ENCODE measurements at regions not wholly inside any gene's neighbourhood (a gene's known extent, or its start where the extent isn't known, plus 50 kb on each side); places are given as distances from the start of the nearest gene placed in this dataset.

DNA sequence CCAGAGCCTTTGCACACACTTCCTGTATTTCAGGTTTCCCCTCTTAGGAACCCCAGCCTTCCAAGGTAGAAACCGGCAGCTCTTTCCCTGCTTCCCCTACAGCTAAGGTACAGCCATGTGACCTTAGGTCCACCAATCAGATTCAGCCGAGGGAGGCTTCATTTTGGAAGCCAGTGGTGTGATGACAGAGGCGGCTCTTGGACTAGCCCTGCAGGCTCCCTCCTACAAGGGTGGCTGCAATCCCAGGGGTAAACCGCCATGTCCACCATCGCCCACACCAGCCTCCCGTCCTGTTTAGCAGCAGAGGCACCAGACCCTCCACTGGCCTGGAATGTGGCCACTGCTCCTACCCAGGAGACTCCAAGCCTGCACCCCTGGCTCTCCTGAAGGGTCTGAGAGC lies 65.6 kb downstream of the SERPINA3 start:
- Histone ChIP-seq H3K27me3 (ENCODE audit: control insufficient read depth in 4 of 4, insufficient read depth in 4 of 4, low read length in 3 of 4) (no peaks in the 10 kb centered on the region), H3K4me3 (ENCODE audit: low read depth in 1 of 3, low read length in 3 of 3) (no peak overlapping the region), H3K9ac (ENCODE audit: low read depth in 1 of 2, low read length in 2 of 2) (no peak overlapping the region), H3K9me3 (ENCODE audit: control insufficient read depth in 4 of 4, low read length in 3 of 4) (no peaks in the 10 kb centered on the region), H3K4me1 (ENCODE audit: control insufficient read depth in 4 of 4, insufficient read depth in 4 of 4, low read length in 3 of 4) (peaks cover 3 to 28% (median 26%) of the 10 kb centered on the region in 4 donors), H3K36me3 (ENCODE audit: control insufficient read depth in 4 of 4, insufficient read depth in 3 of 4, low read depth in 1 of 4, low read length in 3 of 4) (no peaks in the 10 kb centered on the region), H3K27ac (ENCODE audit: low read depth in 1 of 2, low read length in 2 of 2) (no peak overlapping the region)
- no peak for TF ChIP-seq JUND (IDR thresholded peaks at IDR 0.05)
- TF ChIP-seq FOXA2 (IDR thresholded peaks at IDR 0.05), result no peak
- TF ChIP-seq EGR1 (IDR thresholded peaks at IDR 0.05; ENCODE audit: low read depth in 2 of 2), result no peak
- TF ChIP-seq HNF4G (IDR thresholded peaks at IDR 0.05), result no peak
- TF ChIP-seq FOXA1 (IDR thresholded peaks at IDR 0.05), result no peak
- peak; percentile 23 for DNase-seq (ENCODE audit: low spot score)
- WGBS, result 90% methylated on average over 6 of the region's 6 CpGs

DNA sequence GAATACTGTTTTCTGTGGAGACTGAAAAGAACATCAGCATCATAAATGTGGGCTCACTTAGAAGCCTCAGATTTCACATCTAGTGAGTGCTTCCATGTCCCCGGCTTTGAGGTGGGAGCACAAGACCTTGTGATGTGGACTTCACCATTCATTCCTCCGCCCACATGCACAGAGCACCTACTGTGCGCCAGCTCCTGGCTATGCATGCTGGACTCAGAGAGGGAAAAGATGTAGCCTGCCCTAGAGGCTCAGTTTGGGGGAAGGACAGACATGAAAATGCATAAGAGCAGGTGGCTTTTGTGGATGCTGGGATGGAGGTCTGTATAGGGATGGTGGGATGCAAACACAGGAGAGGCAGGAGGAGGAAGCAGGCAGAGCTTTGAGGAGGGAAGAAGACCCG lies 65.0 kb downstream of the SERPINA3 start:
- Histone ChIP-seq H3K4me3 (ENCODE audit: low read depth in 1 of 3, low read length in 3 of 3) (no peak overlapping the region), H3K27me3 (ENCODE audit: control insufficient read depth in 4 of 4, insufficient read depth in 4 of 4, low read length in 3 of 4) (no peaks in the 10 kb centered on the region), H3K9ac (ENCODE audit: low read depth in 1 of 2, low read length in 2 of 2) (no peak overlapping the region), H3K27ac (ENCODE audit: low read depth in 1 of 2, low read length in 2 of 2) (no peak overlapping the region), H3K36me3 (ENCODE audit: control insufficient read depth in 4 of 4, insufficient read depth in 3 of 4, low read depth in 1 of 4, low read length in 3 of 4) (no peaks in the 10 kb centered on the region), H3K9me3 (ENCODE audit: control insufficient read depth in 4 of 4, low read length in 3 of 4) (no peaks in the 10 kb centered on the region), H3K4me1 (ENCODE audit: control insufficient read depth in 4 of 4, insufficient read depth in 4 of 4, low read length in 3 of 4) (peaks cover 3 to 34% (median 31%) of the 10 kb centered on the region in 4 donors)
- TF ChIP-seq HNF4A (conservative IDR thresholded peaks at IDR 0.05) (no peak), NR2F2 (IDR thresholded peaks at IDR 0.05) (no peak), RAD21 (IDR thresholded peaks at IDR 0.05) (no peak), TAF1 (conservative IDR thresholded peaks at IDR 0.05) (no peak), FOXA2 (IDR thresholded peaks at IDR 0.05) (no peak)
- TF ChIP-seq, protein P1, sequence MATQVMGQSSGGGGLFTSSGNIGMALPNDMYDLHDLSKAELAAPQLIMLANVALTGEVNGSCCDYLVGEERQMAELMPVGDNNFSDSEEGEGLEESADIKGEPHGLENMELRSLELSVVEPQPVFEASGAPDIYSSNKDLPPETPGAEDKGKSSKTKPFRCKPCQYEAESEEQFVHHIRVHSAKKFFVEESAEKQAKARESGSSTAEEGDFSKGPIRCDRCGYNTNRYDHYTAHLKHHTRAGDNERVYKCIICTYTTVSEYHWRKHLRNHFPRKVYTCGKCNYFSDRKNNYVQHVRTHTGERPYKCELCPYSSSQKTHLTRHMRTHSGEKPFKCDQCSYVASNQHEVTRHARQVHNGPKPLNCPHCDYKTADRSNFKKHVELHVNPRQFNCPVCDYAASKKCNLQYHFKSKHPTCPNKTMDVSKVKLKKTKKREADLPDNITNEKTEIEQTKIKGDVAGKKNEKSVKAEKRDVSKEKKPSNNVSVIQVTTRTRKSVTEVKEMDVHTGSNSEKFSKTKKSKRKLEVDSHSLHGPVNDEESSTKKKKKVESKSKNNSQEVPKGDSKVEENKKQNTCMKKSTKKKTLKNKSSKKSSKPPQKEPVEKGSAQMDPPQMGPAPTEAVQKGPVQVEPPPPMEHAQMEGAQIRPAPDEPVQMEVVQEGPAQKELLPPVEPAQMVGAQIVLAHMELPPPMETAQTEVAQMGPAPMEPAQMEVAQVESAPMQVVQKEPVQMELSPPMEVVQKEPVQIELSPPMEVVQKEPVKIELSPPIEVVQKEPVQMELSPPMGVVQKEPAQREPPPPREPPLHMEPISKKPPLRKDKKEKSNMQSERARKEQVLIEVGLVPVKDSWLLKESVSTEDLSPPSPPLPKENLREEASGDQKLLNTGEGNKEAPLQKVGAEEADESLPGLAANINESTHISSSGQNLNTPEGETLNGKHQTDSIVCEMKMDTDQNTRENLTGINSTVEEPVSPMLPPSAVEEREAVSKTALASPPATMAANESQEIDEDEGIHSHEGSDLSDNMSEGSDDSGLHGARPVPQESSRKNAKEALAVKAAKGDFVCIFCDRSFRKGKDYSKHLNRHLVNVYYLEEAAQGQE (IDR thresholded peaks at IDR 0.05), result no peak
- TF ChIP-seq, protein P2, sequence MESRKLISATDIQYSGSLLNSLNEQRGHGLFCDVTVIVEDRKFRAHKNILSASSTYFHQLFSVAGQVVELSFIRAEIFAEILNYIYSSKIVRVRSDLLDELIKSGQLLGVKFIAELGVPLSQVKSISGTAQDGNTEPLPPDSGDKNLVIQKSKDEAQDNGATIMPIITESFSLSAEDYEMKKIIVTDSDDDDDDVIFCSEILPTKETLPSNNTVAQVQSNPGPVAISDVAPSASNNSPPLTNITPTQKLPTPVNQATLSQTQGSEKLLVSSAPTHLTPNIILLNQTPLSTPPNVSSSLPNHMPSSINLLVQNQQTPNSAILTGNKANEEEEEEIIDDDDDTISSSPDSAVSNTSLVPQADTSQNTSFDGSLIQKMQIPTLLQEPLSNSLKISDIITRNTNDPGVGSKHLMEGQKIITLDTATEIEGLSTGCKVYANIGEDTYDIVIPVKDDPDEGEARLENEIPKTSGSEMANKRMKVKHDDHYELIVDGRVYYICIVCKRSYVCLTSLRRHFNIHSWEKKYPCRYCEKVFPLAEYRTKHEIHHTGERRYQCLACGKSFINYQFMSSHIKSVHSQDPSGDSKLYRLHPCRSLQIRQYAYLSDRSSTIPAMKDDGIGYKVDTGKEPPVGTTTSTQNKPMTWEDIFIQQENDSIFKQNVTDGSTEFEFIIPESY (IDR thresholded peaks at IDR 0.05), result no peak
- WGBS, result 86% methylated on average over 4 of the region's 4 CpGs
- DNase-seq (ENCODE audit: low spot score), result no peak

DNA sequence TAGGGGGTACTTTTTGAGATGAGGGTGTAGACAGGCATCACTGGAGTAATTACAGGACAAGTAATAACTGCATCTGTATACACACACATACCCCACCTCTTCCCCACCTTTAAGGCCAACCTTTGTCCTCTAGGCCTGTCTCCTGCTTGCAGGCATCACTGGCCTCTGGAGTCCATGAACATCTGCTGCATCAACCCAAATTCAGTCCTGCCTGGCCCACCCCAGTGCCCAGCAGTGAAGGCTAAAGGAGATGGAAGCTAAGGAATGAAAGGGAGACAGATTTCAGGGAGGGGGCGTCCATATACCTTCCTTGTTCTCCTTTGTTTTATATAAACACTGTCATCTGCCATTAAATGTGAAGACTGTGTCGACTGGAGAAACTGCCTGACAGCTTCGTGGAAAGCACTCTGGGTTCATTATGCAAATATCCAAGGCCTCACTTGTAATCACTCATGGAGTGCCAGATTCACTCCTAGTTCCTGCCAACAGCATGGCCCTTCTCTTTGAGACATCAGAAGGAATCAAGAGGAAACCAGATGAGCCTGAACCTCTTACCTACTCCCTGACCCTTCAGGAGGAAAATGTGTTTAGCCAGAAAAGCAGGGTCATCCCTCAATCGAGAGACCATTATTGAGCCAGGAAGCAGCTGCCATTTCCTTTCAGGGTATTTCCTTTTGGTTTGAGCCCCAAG lies 64.4 kb downstream of the SERPINA3 start:
- Histone ChIP-seq H3K27ac (ENCODE audit: low read depth in 1 of 2, low read length in 2 of 2) (no peak overlapping the region), H3K9ac (ENCODE audit: low read depth in 1 of 2, low read length in 2 of 2) (no peak overlapping the region), H3K4me3 (ENCODE audit: low read depth in 1 of 3, low read length in 3 of 3) (no peak overlapping the region), H3K36me3 (ENCODE audit: control insufficient read depth in 4 of 4, insufficient read depth in 3 of 4, low read depth in 1 of 4, low read length in 3 of 4) (no peaks in the 10 kb centered on the region), H3K4me1 (ENCODE audit: control insufficient read depth in 4 of 4, insufficient read depth in 4 of 4, low read length in 3 of 4) (peaks cover 3 to 39% (median 36%) of the 10 kb centered on the region in 4 donors), H3K9me3 (ENCODE audit: control insufficient read depth in 4 of 4, low read length in 3 of 4) (no peaks in the 10 kb centered on the region), H3K27me3 (ENCODE audit: control insufficient read depth in 4 of 4, insufficient read depth in 4 of 4, low read length in 3 of 4) (no peaks in the 10 kb centered on the region)
- WGBS, result 65% methylated on average over 4 of the region's 4 CpGs
- DNase-seq (ENCODE audit: low spot score), result peak; percentile 10
- TF ChIP-seq FOXA1 (IDR thresholded peaks at IDR 0.05) (no peak), JUND (IDR thresholded peaks at IDR 0.05) (no peak), HNF4G (IDR thresholded peaks at IDR 0.05) (no peak), GABPA (IDR thresholded peaks at IDR 0.05 in 1 of 2, conservative IDR thresholded peaks at IDR 0.05 in 1 of 2) (no peak), YY1 (IDR thresholded peaks at IDR 0.05) (no peak), SP1 (IDR thresholded peaks at IDR 0.05) (no peak), NR2F2 (IDR thresholded peaks at IDR 0.05) (no peak)
- TF ChIP-seq, protein P1 (IDR thresholded peaks at IDR 0.05), result no peak
- TF ChIP-seq, protein P2 (IDR thresholded peaks at IDR 0.05), result no peak
